A673 (cell line): ENCODE measurements at regions not wholly inside any gene's neighbourhood (a gene's known extent, or its start where the extent isn't known, plus 50 kb on each side); places are given as distances from the start of the nearest gene placed in this dataset.

Experiments used
- BruUV-seq: library from RNA; stranded (reverse); fragments of 400-500 nt; replicated peaks from 2 replicates; lab custom pipeline; 2021; lab: Mats Ljungman, UMichigan
- CTCF ChIA-PET: fragments of 300-600 bp; sonication (Branson Sonifier 250); formaldehyde crosslinking; loops from one replicate; lab custom pipeline; 2022; ENCODE audit warnings: antibody characterized with exemption; lab: Charles Lee
- POLR2A ChIA-PET: fragments of 300-600 bp; sonication (Branson Sonifier 250); formaldehyde crosslinking; loops from one replicate; lab custom pipeline; 2022; ENCODE audit warnings: antibody characterized with exemption; ENCODE audit not compliant: low non-redundant PET; lab: Charles Lee
- DNase-seq: peaks from one replicate; pipeline ENCODE4 v3.0.0-alpha.2; 2015; ENCODE audit warnings: low spot score
- H3K27ac ChIP-seq: fragments of 200-600 bp; sonication (generic); 2 replicates; pipeline ENCODE4 v1.5.1; 2016; ENCODE audit warnings: mixed run types, low read depth, mild to moderate bottlenecking, mixed read lengths, antibody characterized with exemption, low read length; ENCODE audit not compliant: poor library complexity, severe bottlenecking
- H3K27me3 ChIP-seq: fragments of 200-600 bp; sonication (generic); replicated peaks from 2 replicates; pipeline ENCODE4 v1.6.1; 2017; ENCODE audit warnings: mixed run types, low read depth, mild to moderate bottlenecking, mixed read lengths, antibody characterized with exemption, low read length; ENCODE audit not compliant: insufficient read depth, poor library complexity
- H3K36me3 ChIP-seq: fragments of 200-600 bp; sonication (generic); 2 replicates; pipeline ENCODE4 v1.6.1; 2016; ENCODE audit warnings: mixed run types, mild to moderate bottlenecking, mixed read lengths, antibody characterized with exemption, low read length; ENCODE audit not compliant: insufficient read depth, poor library complexity, severe bottlenecking
- H3K4me1 ChIP-seq: fragments of 200-600 bp; sonication (generic); 2 replicates; pipeline ENCODE4 v1.6.1; 2017; ENCODE audit warnings: mixed run types, mild to moderate bottlenecking, mixed read lengths, antibody characterized with exemption, low read length; ENCODE audit not compliant: insufficient read depth, poor library complexity, severe bottlenecking
- H3K4me3 ChIP-seq: fragments of 200-600 bp; sonication (generic); 2 replicates; pipeline ENCODE4 v1.5.1; 2016; ENCODE audit warnings: low read depth, mixed run types, mild to moderate bottlenecking, mixed read lengths, low read length; ENCODE audit not compliant: poor library complexity, severe bottlenecking
- H3K9me3 ChIP-seq: fragments of 200-600 bp; sonication (generic); 2 replicates; pipeline ENCODE4 v1.6.1; 2016; ENCODE audit warnings: mixed run types, low read depth, mild to moderate bottlenecking, mixed read lengths, antibody characterized with exemption, low read length; ENCODE audit not compliant: poor library complexity, severe bottlenecking
- EZH2 ChIP-seq: fragments of 200-600 bp; sonication (generic); IDR thresholded peaks from 2 replicates; pipeline ENCODE4 v1.6.1; 2017; ENCODE audit warnings: borderline replicate concordance, low read depth, mild to moderate bottlenecking, mixed read lengths, antibody characterized with exemption, low read length; ENCODE audit not compliant: poor library complexity, severe bottlenecking
- intact Hi-C: fragments of 100-400 bp; cut with micrococcal nuclease; formaldehyde crosslinking; loops from one replicate; pipeline ENCODE4 v1.10.0; 2022; ENCODE audit not compliant: unreplicated experiment
- TF ChIP-seq, protein P1 (sequence below): fragments of 300-800, 200-600 bp; sonication (generic); conservative IDR thresholded peaks from 2 replicates; pipeline ENCODE4 v1.5.1; 2017; ENCODE audit warnings: low read depth, mild to moderate bottlenecking, antibody characterized with exemption, low read length, moderate library complexity, mixed read lengths

GRCh38 chr7:41189866-41190265, 513.0 kb downstream of the INHBA start:
- peak; percentile 33 for DNase-seq
- no peaks in the 10 kb centered on the region for H3K36me3 ChIP-seq
- ChIA-PET CTCF (no interaction called here), POLR2A (no interaction called here)
- intact Hi-C loops = no loop called here
- H3K27ac ChIP-seq = no peak overlapping the region
- H3K4me3 ChIP-seq = no peak overlapping the region
- no peaks in the 10 kb centered on the region for H3K4me1 ChIP-seq
- no peak for TF ChIP-seq EZH2
- TF ChIP-seq, protein P1, sequence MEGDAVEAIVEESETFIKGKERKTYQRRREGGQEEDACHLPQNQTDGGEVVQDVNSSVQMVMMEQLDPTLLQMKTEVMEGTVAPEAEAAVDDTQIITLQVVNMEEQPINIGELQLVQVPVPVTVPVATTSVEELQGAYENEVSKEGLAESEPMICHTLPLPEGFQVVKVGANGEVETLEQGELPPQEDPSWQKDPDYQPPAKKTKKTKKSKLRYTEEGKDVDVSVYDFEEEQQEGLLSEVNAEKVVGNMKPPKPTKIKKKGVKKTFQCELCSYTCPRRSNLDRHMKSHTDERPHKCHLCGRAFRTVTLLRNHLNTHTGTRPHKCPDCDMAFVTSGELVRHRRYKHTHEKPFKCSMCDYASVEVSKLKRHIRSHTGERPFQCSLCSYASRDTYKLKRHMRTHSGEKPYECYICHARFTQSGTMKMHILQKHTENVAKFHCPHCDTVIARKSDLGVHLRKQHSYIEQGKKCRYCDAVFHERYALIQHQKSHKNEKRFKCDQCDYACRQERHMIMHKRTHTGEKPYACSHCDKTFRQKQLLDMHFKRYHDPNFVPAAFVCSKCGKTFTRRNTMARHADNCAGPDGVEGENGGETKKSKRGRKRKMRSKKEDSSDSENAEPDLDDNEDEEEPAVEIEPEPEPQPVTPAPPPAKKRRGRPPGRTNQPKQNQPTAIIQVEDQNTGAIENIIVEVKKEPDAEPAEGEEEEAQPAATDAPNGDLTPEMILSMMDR = no peak
- H3K9me3 ChIP-seq = no peaks in the 10 kb centered on the region
- no peaks in the 10 kb centered on the region for H3K27me3 ChIP-seq
- no TSS peak for BruUV-seq

DNA sequence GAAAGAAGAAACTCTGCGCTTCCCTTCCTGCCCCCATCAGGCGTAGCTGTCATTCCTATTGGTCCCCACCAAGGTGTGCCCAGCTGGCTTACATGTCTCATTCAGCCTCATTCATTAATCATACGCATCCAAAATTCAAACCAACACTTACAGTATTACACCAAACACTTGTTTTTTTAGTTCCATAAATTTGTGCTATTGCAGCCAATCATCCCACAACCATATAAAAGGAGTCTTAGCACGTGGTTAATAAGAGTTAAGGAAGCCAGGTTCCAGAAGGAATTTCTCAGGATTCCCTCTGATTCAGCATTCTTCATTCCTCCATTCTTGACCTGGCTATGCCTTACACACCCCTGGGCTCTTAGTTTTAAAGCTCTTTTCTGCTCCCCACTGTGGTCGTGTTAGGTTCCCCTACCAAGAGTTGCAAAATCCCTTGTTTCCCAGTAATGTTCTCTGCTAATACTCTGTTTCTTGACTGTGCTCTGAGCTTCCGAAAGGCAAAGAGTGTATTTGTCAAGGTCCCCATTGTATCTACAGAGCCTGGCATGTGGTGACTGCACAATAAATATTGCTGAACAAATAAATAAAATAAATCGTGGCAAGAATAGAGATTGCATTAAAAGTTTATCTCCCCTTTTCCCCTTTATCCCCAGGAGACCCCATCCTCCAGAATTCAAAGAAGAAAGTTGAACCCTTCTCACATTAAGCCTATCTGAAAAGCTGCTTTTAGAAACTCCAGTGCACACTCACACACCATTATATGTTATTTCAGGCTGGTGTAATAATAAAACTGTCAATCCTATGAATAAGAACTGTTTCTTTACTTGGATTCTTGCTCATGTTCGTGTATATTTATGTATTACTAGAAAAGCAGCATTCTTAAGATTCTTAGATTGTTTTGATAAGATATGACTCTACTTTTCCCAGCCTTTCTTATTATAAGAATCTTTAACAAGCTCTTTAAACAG, 514.4 kb downstream of the INHBA start:
- H3K36me3 ChIP-seq = no peaks in the 10 kb centered on the region
- no peak overlapping the region for H3K4me3 ChIP-seq
- H3K9me3 ChIP-seq = no peaks in the 10 kb centered on the region
- intact Hi-C loops = no loop called here
- H3K27me3 ChIP-seq = no peaks in the 10 kb centered on the region
- POLR2A ChIA-PET = no interaction called here
- TF ChIP-seq, protein P1 = no peak
- TF ChIP-seq EZH2 = no peak
- H3K4me1 ChIP-seq = no peaks in the 10 kb centered on the region
- DNase-seq = no peak
- no TSS peak for BruUV-seq
- no peak overlapping the region for H3K27ac ChIP-seq
- CTCF ChIA-PET = no interaction called here

DNA sequence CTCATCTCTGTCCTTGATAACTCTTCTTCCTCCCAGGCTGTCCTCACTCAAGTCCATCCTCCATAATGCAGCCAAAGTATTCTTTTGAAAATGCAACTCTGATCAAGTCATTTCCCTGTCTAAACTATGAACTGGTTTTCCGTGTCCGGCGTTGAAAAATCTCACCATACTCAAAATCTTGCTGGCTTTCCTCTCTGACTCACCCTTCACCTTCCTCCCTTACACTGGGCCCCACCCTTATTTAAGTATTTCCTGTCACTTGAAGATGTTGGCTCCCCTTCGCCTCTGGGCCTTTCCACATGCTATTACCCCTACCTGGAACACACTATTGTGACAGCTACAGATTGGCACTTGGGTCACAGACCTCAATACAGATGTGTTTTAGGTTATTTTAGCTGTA, 515.6 kb downstream of the INHBA start:
- Histone ChIP-seq H3K9me3 (no peaks in the 10 kb centered on the region), H3K36me3 (no peaks in the 10 kb centered on the region), H3K27me3 (no peaks in the 10 kb centered on the region), H3K4me1 (no peaks in the 10 kb centered on the region), H3K27ac (no peak overlapping the region), H3K4me3 (no peak overlapping the region)
- POLR2A ChIA-PET = no interaction called here
- TF ChIP-seq, protein P1 = no peak
- no peak for TF ChIP-seq EZH2
- no TSS peak for BruUV-seq
- CTCF ChIA-PET = interaction anchor here (0.7 kb wide), 1 partner anchor 253 kb away, joined by 3 read pairs; no protein-coding TSS in a partner anchor
- no peak for DNase-seq
- intact Hi-C loops = no loop called here
